WERI-Rb-1 (cell line): ENCODE measurements at regions not wholly inside any gene's neighbourhood (a gene's known extent, or its start where the extent isn't known, plus 50 kb on each side); places are given as distances from the start of the nearest gene placed in this dataset.

Source experiments
- DNase-seq: peaks from one replicate; pipeline ENCODE4 v3.0.0-alpha.2; 2020
- H3K27ac ChIP-seq: fragments of 250-450 bp; sonication (Bioruptor Pico); 2 replicates; pipeline ENCODE4 v1.5.1; 2020; ENCODE audit warnings: mild to moderate bottlenecking, moderate library complexity
- H3K27me3 ChIP-seq: fragments of 250-450 bp; sonication (Bioruptor Pico); 2 replicates; pipeline ENCODE4 v1.5.1; 2021; ENCODE audit warnings: mild to moderate bottlenecking, low read depth, moderate library complexity; ENCODE audit not compliant: insufficient read depth, severe bottlenecking
- H3K36me3 ChIP-seq: fragments of 250-450 bp; sonication (Bioruptor Pico); 2 replicates; pipeline ENCODE4 v1.5.1; 2020; ENCODE audit warnings: mild to moderate bottlenecking, moderate library complexity
- H3K4me3 ChIP-seq: 2 replicates; pipeline ENCODE4 v1.5.1; 2011; ENCODE audit warnings: low read depth, mild to moderate bottlenecking, control low read depth, low read length
- H3K9me3 ChIP-seq: fragments of 250-450 bp; sonication (Bioruptor Pico); 2 replicates; pipeline ENCODE4 v1.5.1; 2021; ENCODE audit warnings: mild to moderate bottlenecking, moderate library complexity; ENCODE audit not compliant: severe bottlenecking
- CTCF ChIP-seq: IDR thresholded peaks from 2 replicates; pipeline ENCODE4 v1.5.1; 2011; ENCODE audit warnings: low read depth, mild to moderate bottlenecking, control low read depth, inconsistent platforms, low read length

GRCh38 chrX:148309413-148309812 is 191.0 kb upstream of the AFF2 start:
- Histone ChIP-seq H3K4me3 (no peak overlapping the region), H3K27ac (no peak overlapping the region), H3K9me3 (no peaks in the 10 kb centered on the region), H3K27me3 (no peaks in the 10 kb centered on the region), H3K36me3 (no peaks in the 10 kb centered on the region)
- DNase-seq = no peak
- TF ChIP-seq CTCF = no peak

GRCh38 chrX:148310426-148311165 is 189.8 kb upstream of the AFF2 start:
- no peak for DNase-seq
- H3K36me3 ChIP-seq = no peaks in the 10 kb centered on the region
- no peak for TF ChIP-seq CTCF
- no peak overlapping the region for H3K4me3 ChIP-seq
- no peaks in the 10 kb centered on the region for H3K27me3 ChIP-seq
- no peaks in the 10 kb centered on the region for H3K9me3 ChIP-seq
- H3K27ac ChIP-seq = no peak overlapping the region

GRCh38 chrX:148311544-148311943 is 188.9 kb upstream of the AFF2 start:
- Histone ChIP-seq H3K27me3 (no peaks in the 10 kb centered on the region), H3K27ac (no peak overlapping the region), H3K9me3 (no peaks in the 10 kb centered on the region), H3K36me3 (no peaks in the 10 kb centered on the region), H3K4me3 (no peak overlapping the region)
- DNase-seq = no peak
- TF ChIP-seq CTCF = no peak

GRCh38 chrX:148314876-148315275 is 185.5 kb upstream of the AFF2 start:
- DNase-seq = no peak
- no peak overlapping the region for H3K27ac ChIP-seq
- TF ChIP-seq CTCF = no peak

GRCh38 chrX:148316446-148316845 is 184.0 kb upstream of the AFF2 start:
- H3K27ac ChIP-seq = no peak overlapping the region
- no peak for DNase-seq
- no peak for TF ChIP-seq CTCF
- no peaks in the 10 kb centered on the region for H3K27me3 ChIP-seq
- no peak overlapping the region for H3K4me3 ChIP-seq
- no peaks in the 10 kb centered on the region for H3K9me3 ChIP-seq
- no peaks in the 10 kb centered on the region for H3K36me3 ChIP-seq

More at GRCh38 chrX:148314876-148315275, 185.5 kb upstream of the AFF2 start:
- Histone ChIP-seq H3K4me3 (no peak overlapping the region), H3K9me3 (no peaks in the 10 kb centered on the region), H3K36me3 (no peaks in the 10 kb centered on the region), H3K27me3 (no peaks in the 10 kb centered on the region)

GRCh38 chrX:148322906-148323305 is 177.5 kb upstream of the AFF2 start:
- DNase-seq = no peak
- TF ChIP-seq CTCF = no peak
- no peaks in the 10 kb centered on the region for H3K27me3 ChIP-seq
- no peak overlapping the region for H3K4me3 ChIP-seq
- no peaks in the 10 kb centered on the region for H3K36me3 ChIP-seq
- peaks cover 2% of the 10 kb centered on the region for H3K9me3 ChIP-seq
- no peak overlapping the region for H3K27ac ChIP-seq
